Natural killer cell treated with Interleukin-12 subunit alpha and Interleukin-12 subunit beta and Interleukin-15 and Interleukin-18, amount 100 ng/mL, for 72 hours (primary cell): ENCODE measurements at regions not wholly inside any gene's neighbourhood (a gene's known extent, or its start where the extent isn't known, plus 50 kb on each side); places are given as distances from the start of the nearest gene placed in this dataset.

ENCODE experiments used
- ATAC-seq, 2 donors: fragments of 150-1000 bp; cut with Tn5 transposase in 1 of 2; sonication (Bioruptor Pico), chemical (Tn5 transposase) in 1 of 2; 2 replicates each; pipeline ENCODE4 v1.10.0; 2021
- DNase-seq: peaks from one replicate; pipeline ENCODE4 v3.0.0; 2022; ENCODE audit warnings: low spot score
- H3K27ac Mint-ChIP-seq, 2 donors: 1 replicate in 1 of 2; 2 replicates in 1 of 2; pipeline ENCODE4 v1.8.0; 2022; ENCODE audit warnings: mixed read lengths in 2 of 2, mild to moderate bottlenecking in 1 of 2, moderate library complexity in 1 of 2
- H3K27me3 Mint-ChIP-seq, 2 donors: 1 replicate in 1 of 2; 2 replicates in 1 of 2; pipeline ENCODE4 v1.8.0; 2022; ENCODE audit warnings: mixed read lengths in 2 of 2
- H3K36me3 Mint-ChIP-seq: one replicate; pipeline ENCODE4 v1.8.0; 2022; ENCODE audit warnings: mixed read lengths
- H3K4me1 Mint-ChIP-seq, 2 donors: 1 replicate in 1 of 2; 2 replicates in 1 of 2; pipeline ENCODE4 v1.8.0; 2022; ENCODE audit warnings: low read depth in 2 of 2, mixed read lengths in 2 of 2, mild to moderate bottlenecking in 1 of 2
- H3K4me3 Mint-ChIP-seq: one replicate; pipeline ENCODE4 v1.8.0; 2022; ENCODE audit warnings: mixed read lengths
- H3K9me3 Mint-ChIP-seq: 2 replicates; pipeline ENCODE4 v1.8.0; 2022; ENCODE audit warnings: mixed read lengths

- H3K9me3 Mint-ChIP-seq = no peaks in the 10 kb centered on the region
- no peak overlapping the region for H3K27ac Mint-ChIP-seq
- no peaks in the 10 kb centered on the region for H3K36me3 Mint-ChIP-seq
- ATAC-seq = no peak
- H3K27me3 Mint-ChIP-seq = peaks cover 9 to 10% of the 10 kb centered on the region in 2 donors
- no peak for DNase-seq
- H3K4me1 Mint-ChIP-seq = no peaks in the 10 kb centered on the region
- no peak overlapping the region for H3K4me3 Mint-ChIP-seq
Observed at GRCh38 chr5:173480896-173481295, 135.6 kb downstream of the BOD1 start.

- Mint-ChIP-seq H3K4me1 (no peaks in the 10 kb centered on the region), H3K9me3 (no peaks in the 10 kb centered on the region), H3K36me3 (no peaks in the 10 kb centered on the region), H3K27ac (no peak overlapping the region), H3K4me3 (no peak overlapping the region), H3K27me3 (peaks cover 10 to 11% of the 10 kb centered on the region in 2 donors)
- DNase-seq = no peak
- no peak for ATAC-seq
Observed at GRCh38 chr5:173479711-173480110, 136.7 kb downstream of the BOD1 start.

GRCh38 chr5:173477345-173478040, 139.0 kb downstream of the BOD1 start:
- H3K9me3 Mint-ChIP-seq = no peaks in the 10 kb centered on the region
- H3K4me3 Mint-ChIP-seq = no peak overlapping the region
- H3K4me1 Mint-ChIP-seq = no peaks in the 10 kb centered on the region
- H3K27ac Mint-ChIP-seq = no peak overlapping the region
- DNase-seq (no peak), ATAC-seq (no peak)
- no peaks in the 10 kb centered on the region for H3K36me3 Mint-ChIP-seq
- peaks cover 6 to 20% of the 10 kb centered on the region in 2 donors for H3K27me3 Mint-ChIP-seq

- Mint-ChIP-seq H3K4me3 (no peak overlapping the region), H3K4me1 (no peaks in the 10 kb centered on the region), H3K9me3 (no peaks in the 10 kb centered on the region), H3K36me3 (no peaks in the 10 kb centered on the region), H3K27me3 (peaks cover 6 to 20% of the 10 kb centered on the region in 2 donors), H3K27ac (no peak overlapping the region)
- ATAC-seq (no peak), DNase-seq (no peak)
Observed at GRCh38 chr5:173475780-173476179, 140.7 kb downstream of the BOD1 start.

- H3K9me3 Mint-ChIP-seq = no peaks in the 10 kb centered on the region
- no peak overlapping the region for H3K27ac Mint-ChIP-seq
- H3K4me1 Mint-ChIP-seq = no peaks in the 10 kb centered on the region
- ATAC-seq (no peak), DNase-seq (no peak)
- H3K27me3 Mint-ChIP-seq = peaks cover 6 to 20% of the 10 kb centered on the region in 2 donors
- H3K36me3 Mint-ChIP-seq = no peaks in the 10 kb centered on the region
- no peak overlapping the region for H3K4me3 Mint-ChIP-seq
Observed at GRCh38 chr5:173474881-173475287, 141.6 kb downstream of the BOD1 start.

GRCh38 chr5:173473288-173473687, 143.2 kb downstream of the BOD1 start:
- Mint-ChIP-seq H3K27ac (no peak overlapping the region), H3K9me3 (no peaks in the 10 kb centered on the region), H3K27me3 (peaks cover 7 to 20% of the 10 kb centered on the region in 2 donors), H3K4me3 (no peak overlapping the region), H3K4me1 (no peaks in the 10 kb centered on the region), H3K36me3 (no peaks in the 10 kb centered on the region)
- DNase-seq (no peak), ATAC-seq (no peak)

- Mint-ChIP-seq H3K4me1 (no peaks in the 10 kb centered on the region), H3K27ac (no peak overlapping the region), H3K36me3 (no peaks in the 10 kb centered on the region), H3K9me3 (no peaks in the 10 kb centered on the region), H3K27me3 (peaks cover 7 to 20% of the 10 kb centered on the region in 2 donors), H3K4me3 (no peak overlapping the region)
- ATAC-seq (peak in 1 of 2 donors; percentile 12), DNase-seq (no peak)
Observed at GRCh38 chr5:173472784-173473278, 143.6 kb downstream of the BOD1 start.

- H3K4me3 Mint-ChIP-seq = no peak overlapping the region
- H3K27me3 Mint-ChIP-seq = peaks cover 9 to 20% of the 10 kb centered on the region in 2 donors
- ATAC-seq = no peak
- no peaks in the 10 kb centered on the region for H3K9me3 Mint-ChIP-seq
- no peak overlapping the region for H3K27ac Mint-ChIP-seq
- H3K36me3 Mint-ChIP-seq = no peaks in the 10 kb centered on the region
- DNase-seq = no peak
- H3K4me1 Mint-ChIP-seq = no peaks in the 10 kb centered on the region
Observed at GRCh38 chr5:173472164-173472563, 143.9 kb upstream of the STC2 start.

GRCh38 chr5:173468821-173469251, 140.6 kb upstream of the STC2 start:
- ATAC-seq = no peak
- Mint-ChIP-seq H3K9me3 (no peaks in the 10 kb centered on the region), H3K4me3 (no peak overlapping the region), H3K27ac (no peak overlapping the region), H3K4me1 (no peaks in the 10 kb centered on the region), H3K36me3 (no peaks in the 10 kb centered on the region), H3K27me3 (peaks cover 8 to 13% of the 10 kb centered on the region in 2 donors)
- DNase-seq = no peak

- Mint-ChIP-seq H3K9me3 (no peaks in the 10 kb centered on the region), H3K4me3 (no peak overlapping the region), H3K36me3 (no peaks in the 10 kb centered on the region), H3K4me1 (no peaks in the 10 kb centered on the region), H3K27ac (no peak overlapping the region), H3K27me3 (peaks cover 5 to 11% of the 10 kb centered on the region in 2 donors)
- DNase-seq (no peak), ATAC-seq (no peak)
Observed at GRCh38 chr5:173466227-173466626, 138.0 kb upstream of the STC2 start.

- no peaks in the 10 kb centered on the region for H3K36me3 Mint-ChIP-seq
- DNase-seq (no peak), ATAC-seq (no peak)
- H3K4me3 Mint-ChIP-seq = no peak overlapping the region
- no peaks in the 10 kb centered on the region for H3K9me3 Mint-ChIP-seq
- peaks cover 11 to 14% of the 10 kb centered on the region in 2 donors for H3K27me3 Mint-ChIP-seq
- no peaks in the 10 kb centered on the region for H3K4me1 Mint-ChIP-seq
- H3K27ac Mint-ChIP-seq = no peak overlapping the region
Observed at GRCh38 chr5:173464813-173465212, 136.6 kb upstream of the STC2 start.

GRCh38 chr5:173463207-173463606, 135.0 kb upstream of the STC2 start:
- Mint-ChIP-seq H3K4me1 (no peaks in the 10 kb centered on the region), H3K27ac (no peak overlapping the region)
- ATAC-seq = no peak

GRCh38 chr5:173458828-173459609, 130.8 kb upstream of the STC2 start:
- ATAC-seq = peak in 1 of 2 donors; percentile 20
- Mint-ChIP-seq H3K9me3 (no peaks in the 10 kb centered on the region), H3K27me3 (peaks cover 5 to 18% of the 10 kb centered on the region in 2 donors), H3K27ac (no peak overlapping the region), H3K4me1 (no peaks in the 10 kb centered on the region), H3K4me3 (no peak overlapping the region), H3K36me3 (no peaks in the 10 kb centered on the region)
- no peak for DNase-seq

More at GRCh38 chr5:173463207-173463606, 135.0 kb upstream of the STC2 start:
- no peak for DNase-seq
- Mint-ChIP-seq H3K27me3 (peaks cover 7 to 14% of the 10 kb centered on the region in 2 donors), H3K36me3 (no peaks in the 10 kb centered on the region), H3K9me3 (no peaks in the 10 kb centered on the region), H3K4me3 (no peak overlapping the region)

GRCh38 chr5:173457482-173457881, 129.3 kb upstream of the STC2 start:
- no peak overlapping the region for H3K27ac Mint-ChIP-seq
- no peaks in the 10 kb centered on the region for H3K4me1 Mint-ChIP-seq
- no peaks in the 10 kb centered on the region for H3K36me3 Mint-ChIP-seq
- H3K27me3 Mint-ChIP-seq = peaks cover 5 to 18% of the 10 kb centered on the region in 2 donors
- H3K4me3 Mint-ChIP-seq = no peak overlapping the region
- DNase-seq (no peak), ATAC-seq (no peak)
- H3K9me3 Mint-ChIP-seq = no peaks in the 10 kb centered on the region
